Tibial nerve (tissue), 4 donors: ENCODE measurements at regions not wholly inside any gene's neighbourhood (a gene's known extent, or its start where the extent isn't known, plus 50 kb on each side); places are given as distances from the start of the nearest gene placed in this dataset.

Experiments used
- EP300 ChIP-seq, 2 donors: sonication (generic); formaldehyde crosslinking; IDR thresholded peaks; one replicate each; pipeline ENCODE4 v1.6.1; 2017; ENCODE audit warnings: antibody characterized with exemption in 2 of 2, mild to moderate bottlenecking in 1 of 2
- TF ChIP-seq, protein P1 (sequence below), 5 experiments: fragments of 200-600 bp in 3 of 5; fragments of 450-650 bp in 2 of 5; sonication (generic) in 3 of 5; IDR thresholded peaks; one replicate each; pipeline ENCODE4 v1.5.1; 2016 to 2019; ENCODE audit warnings: antibody characterized with exemption in 5 of 5, mild to moderate bottlenecking in 3 of 5, moderate library complexity in 2 of 5

- no peak for TF ChIP-seq EP300 (IDR thresholded peaks at IDR 0.05)
- TF ChIP-seq, protein P1, sequence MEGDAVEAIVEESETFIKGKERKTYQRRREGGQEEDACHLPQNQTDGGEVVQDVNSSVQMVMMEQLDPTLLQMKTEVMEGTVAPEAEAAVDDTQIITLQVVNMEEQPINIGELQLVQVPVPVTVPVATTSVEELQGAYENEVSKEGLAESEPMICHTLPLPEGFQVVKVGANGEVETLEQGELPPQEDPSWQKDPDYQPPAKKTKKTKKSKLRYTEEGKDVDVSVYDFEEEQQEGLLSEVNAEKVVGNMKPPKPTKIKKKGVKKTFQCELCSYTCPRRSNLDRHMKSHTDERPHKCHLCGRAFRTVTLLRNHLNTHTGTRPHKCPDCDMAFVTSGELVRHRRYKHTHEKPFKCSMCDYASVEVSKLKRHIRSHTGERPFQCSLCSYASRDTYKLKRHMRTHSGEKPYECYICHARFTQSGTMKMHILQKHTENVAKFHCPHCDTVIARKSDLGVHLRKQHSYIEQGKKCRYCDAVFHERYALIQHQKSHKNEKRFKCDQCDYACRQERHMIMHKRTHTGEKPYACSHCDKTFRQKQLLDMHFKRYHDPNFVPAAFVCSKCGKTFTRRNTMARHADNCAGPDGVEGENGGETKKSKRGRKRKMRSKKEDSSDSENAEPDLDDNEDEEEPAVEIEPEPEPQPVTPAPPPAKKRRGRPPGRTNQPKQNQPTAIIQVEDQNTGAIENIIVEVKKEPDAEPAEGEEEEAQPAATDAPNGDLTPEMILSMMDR (IDR thresholded peaks at IDR 0.05), result no peak
Observed at GRCh38 chr12:3428631-3429030, 62.4 kb upstream of the PRMT8 start.
